ENCODE measurements at regions not wholly inside any gene's neighbourhood (a gene's known extent, or its start where the extent isn't known, plus 50 kb on each side); places are given as distances from the start of the nearest gene placed in this dataset.

DNA sequence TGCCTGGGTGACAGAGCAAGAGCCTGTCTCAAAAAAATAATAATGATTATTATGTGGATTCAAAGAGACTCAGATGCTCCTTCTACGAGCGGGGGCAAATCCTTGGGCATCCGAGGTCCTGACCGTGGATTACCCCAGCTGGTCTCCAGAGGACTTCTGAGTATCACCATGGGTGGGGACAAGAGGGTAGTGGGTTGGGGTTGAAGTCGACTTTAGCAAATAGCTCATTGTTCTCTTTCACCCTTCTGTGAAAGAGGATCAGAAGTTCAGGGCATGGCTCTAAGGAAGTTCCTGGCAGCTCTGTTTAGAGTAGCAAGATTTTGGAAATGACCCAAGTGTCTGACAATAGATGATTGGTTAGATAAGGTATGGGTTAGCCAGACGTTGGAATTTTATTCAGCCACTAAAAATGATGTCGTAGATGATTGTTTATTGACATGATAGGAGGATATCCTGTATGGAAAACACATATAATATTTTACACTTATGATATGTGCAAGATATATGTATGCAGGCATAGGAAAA is 59.0 kb upstream of the SPRED2 start:
- Mint-ChIP-seq H3K9me3 (peaks cover 10% of the 10 kb centered on the region), H3K36me3 (ENCODE audit: insufficient read depth) (peaks cover under 1% of the 10 kb centered on the region), H3K27ac (ENCODE audit: low read depth) (no peak overlapping the region), H3K4me3 (no peak overlapping the region), H3K27me3 (peaks cover 57% of the 10 kb centered on the region), H3K4me1 (no peaks in the 10 kb centered on the region)
- no peak for DNase-seq (ENCODE audit: low spot score in 2 of 2)
- no peak for ATAC-seq (replicated peaks; ENCODE audit: extremely low read depth, poor library complexity, severe bottlenecking)

- H3K9me3 Mint-ChIP-seq, result peaks cover 10% of the 10 kb centered on the region
- H3K36me3 Mint-ChIP-seq (ENCODE audit: insufficient read depth), result peaks cover 1% of the 10 kb centered on the region
- H3K27me3 Mint-ChIP-seq, result peaks cover 54% of the 10 kb centered on the region
- no peak overlapping the region for H3K4me3 Mint-ChIP-seq
- DNase-seq (ENCODE audit: low spot score in 2 of 2) (no peak), ATAC-seq (replicated peaks; ENCODE audit: extremely low read depth, poor library complexity, severe bottlenecking) (no peak)
- no peaks in the 10 kb centered on the region for H3K4me1 Mint-ChIP-seq
- no peak overlapping the region for H3K27ac Mint-ChIP-seq (ENCODE audit: low read depth)
Observed at GRCh38 chr2:65490222-65490621, 57.8 kb upstream of the SPRED2 start.

DNA sequence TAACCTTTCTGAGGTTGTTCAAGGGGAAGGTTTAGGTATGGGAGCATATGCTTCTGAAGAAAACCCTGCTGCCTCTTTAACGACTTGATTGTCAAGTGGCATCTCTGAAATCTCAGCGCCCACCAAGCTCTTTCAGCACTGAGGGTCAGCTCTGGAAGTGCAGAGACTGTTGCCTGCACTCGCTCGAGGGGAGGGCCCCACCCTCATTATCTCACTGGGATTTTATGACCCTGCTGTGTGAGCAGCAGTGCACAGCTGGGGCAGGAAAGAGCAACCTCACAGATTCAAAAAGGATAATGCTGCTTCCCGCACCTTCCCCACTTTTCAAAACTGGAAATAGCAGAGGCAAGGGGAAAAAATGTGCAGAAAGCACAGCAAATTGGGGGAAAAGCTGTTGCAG is 56.9 kb upstream of the SPRED2 start:
- DNase-seq (ENCODE audit: low spot score in 2 of 2), result no peak
- Mint-ChIP-seq H3K4me1 (no peaks in the 10 kb centered on the region), H3K27me3 (peaks cover 46% of the 10 kb centered on the region), H3K36me3 (ENCODE audit: insufficient read depth) (peaks cover 1% of the 10 kb centered on the region), H3K9me3 (peaks cover 10% of the 10 kb centered on the region), H3K27ac (ENCODE audit: low read depth) (no peak overlapping the region), H3K4me3 (no peak overlapping the region)
- ATAC-seq (replicated peaks; ENCODE audit: extremely low read depth, poor library complexity, severe bottlenecking), result no peak

GRCh38 chr2:65488527-65488926 is 56.1 kb upstream of the SPRED2 start:
- DNase-seq (ENCODE audit: low spot score in 2 of 2), result no peak
- H3K27ac Mint-ChIP-seq (ENCODE audit: low read depth), result no peak overlapping the region
- no peak overlapping the region for H3K4me3 Mint-ChIP-seq
- no peak for ATAC-seq (replicated peaks; ENCODE audit: extremely low read depth, poor library complexity, severe bottlenecking)
- H3K36me3 Mint-ChIP-seq (ENCODE audit: insufficient read depth), result peaks cover 1% of the 10 kb centered on the region
- H3K27me3 Mint-ChIP-seq, result peaks cover 53% of the 10 kb centered on the region
- no peaks in the 10 kb centered on the region for H3K4me1 Mint-ChIP-seq
- H3K9me3 Mint-ChIP-seq, result peaks cover 10% of the 10 kb centered on the region

- ATAC-seq (replicated peaks; ENCODE audit: extremely low read depth, poor library complexity, severe bottlenecking) (no peak), DNase-seq (ENCODE audit: low spot score in 2 of 2) (no peak)
- H3K27me3 Mint-ChIP-seq, result peaks cover 54% of the 10 kb centered on the region
- H3K27ac Mint-ChIP-seq (ENCODE audit: low read depth), result no peak overlapping the region
- no peak overlapping the region for H3K4me3 Mint-ChIP-seq
- peaks cover 10% of the 10 kb centered on the region for H3K9me3 Mint-ChIP-seq
- H3K4me1 Mint-ChIP-seq, result no peaks in the 10 kb centered on the region
- peaks cover 1% of the 10 kb centered on the region for H3K36me3 Mint-ChIP-seq (ENCODE audit: insufficient read depth)
Observed at GRCh38 chr2:65487404-65487803, 55.0 kb upstream of the SPRED2 start.

DNA sequence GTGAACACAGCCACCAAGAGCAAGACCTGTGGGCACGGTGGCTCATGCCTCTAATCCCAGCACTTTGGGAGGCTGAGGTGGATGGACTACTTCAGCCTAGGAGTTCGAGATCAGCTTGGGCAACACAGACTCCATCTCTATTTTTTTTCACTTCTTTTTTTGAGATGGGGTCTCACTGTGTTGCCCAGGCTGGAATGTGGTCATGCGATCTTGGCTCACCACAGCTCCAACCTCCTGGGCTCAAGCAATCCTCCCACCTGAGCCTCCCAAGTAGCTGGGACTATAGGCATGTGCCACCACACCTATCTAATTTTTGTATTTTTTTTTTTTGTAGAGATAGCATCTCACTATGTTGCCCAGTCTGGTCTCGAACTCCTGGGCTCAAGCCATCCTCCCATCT is 54.4 kb upstream of the SPRED2 start:
- ATAC-seq (replicated peaks; ENCODE audit: extremely low read depth, poor library complexity, severe bottlenecking) (no peak), DNase-seq (ENCODE audit: low spot score in 2 of 2) (no peak)
- Mint-ChIP-seq H3K27ac (ENCODE audit: low read depth) (no peak overlapping the region), H3K4me1 (no peaks in the 10 kb centered on the region), H3K27me3 (peaks cover 54% of the 10 kb centered on the region), H3K9me3 (peaks cover 10% of the 10 kb centered on the region), H3K4me3 (no peak overlapping the region), H3K36me3 (ENCODE audit: insufficient read depth) (peaks cover 1% of the 10 kb centered on the region)

DNA sequence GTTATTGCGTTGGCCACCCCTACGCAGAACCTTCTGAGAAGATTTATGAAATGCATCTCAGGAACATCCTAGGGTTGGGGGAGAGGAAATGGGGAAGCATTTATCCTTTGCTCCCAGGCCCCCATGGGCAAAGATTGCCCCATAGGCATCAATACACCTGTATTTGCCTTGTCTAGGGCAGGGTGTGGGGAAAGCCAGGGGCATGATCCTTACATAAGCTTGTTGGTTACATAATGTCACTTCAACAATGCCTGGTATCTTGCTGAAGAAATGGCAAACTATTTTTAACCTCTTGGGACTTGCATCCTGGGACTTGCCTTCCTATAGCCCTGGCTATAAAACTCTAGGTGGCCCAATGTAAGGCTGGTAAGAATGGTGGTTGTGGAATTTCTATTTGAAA is 53.9 kb upstream of the SPRED2 start:
- H3K27me3 Mint-ChIP-seq, result peaks cover 54% of the 10 kb centered on the region
- DNase-seq (ENCODE audit: low spot score in 2 of 2) (no peak), ATAC-seq (replicated peaks; ENCODE audit: extremely low read depth, poor library complexity, severe bottlenecking) (no peak)
- peaks cover 10% of the 10 kb centered on the region for H3K9me3 Mint-ChIP-seq
- H3K4me3 Mint-ChIP-seq, result no peak overlapping the region
- H3K4me1 Mint-ChIP-seq, result no peaks in the 10 kb centered on the region
- H3K27ac Mint-ChIP-seq (ENCODE audit: low read depth), result no peak overlapping the region
- peaks cover 1% of the 10 kb centered on the region for H3K36me3 Mint-ChIP-seq (ENCODE audit: insufficient read depth)

GRCh38 chr2:65485839-65486238 is 53.4 kb upstream of the SPRED2 start:
- H3K9me3 Mint-ChIP-seq, result peaks cover 10% of the 10 kb centered on the region
- H3K36me3 Mint-ChIP-seq (ENCODE audit: insufficient read depth), result peaks cover 1% of the 10 kb centered on the region
- no peaks in the 10 kb centered on the region for H3K4me1 Mint-ChIP-seq
- H3K27me3 Mint-ChIP-seq, result peaks cover 54% of the 10 kb centered on the region
- ATAC-seq (replicated peaks; ENCODE audit: extremely low read depth, poor library complexity, severe bottlenecking) (no peak), DNase-seq (ENCODE audit: low spot score in 2 of 2) (no peak)
- H3K27ac Mint-ChIP-seq (ENCODE audit: low read depth), result no peak overlapping the region
- no peak overlapping the region for H3K4me3 Mint-ChIP-seq

DNA sequence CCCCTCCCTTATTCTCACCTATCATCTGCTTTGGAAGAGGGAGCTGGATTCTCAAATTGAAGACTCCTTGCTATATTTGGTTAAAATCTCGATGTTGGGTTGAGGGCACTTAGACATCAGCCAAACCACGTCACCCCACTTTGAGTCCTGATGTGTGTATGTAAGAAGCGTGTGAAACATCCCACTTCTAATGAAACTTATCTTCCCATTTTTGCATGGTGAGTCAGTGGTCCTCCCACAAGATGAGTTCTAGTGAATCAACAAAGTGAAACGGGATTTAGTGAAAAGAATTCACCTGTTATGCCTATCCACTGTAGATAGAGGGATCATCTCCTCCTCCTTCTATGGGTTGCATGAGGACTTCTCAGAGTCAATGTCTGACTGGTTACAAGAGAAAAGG is 51.4 kb upstream of the SPRED2 start:
- Mint-ChIP-seq H3K4me3 (no peak overlapping the region), H3K4me1 (no peaks in the 10 kb centered on the region), H3K27me3 (peaks cover 47% of the 10 kb centered on the region), H3K36me3 (ENCODE audit: insufficient read depth) (peaks cover 1% of the 10 kb centered on the region), H3K27ac (ENCODE audit: low read depth) (no peak overlapping the region), H3K9me3 (peaks cover 10% of the 10 kb centered on the region)
- DNase-seq (ENCODE audit: low spot score in 2 of 2), result no peak
- ATAC-seq (replicated peaks; ENCODE audit: extremely low read depth, poor library complexity, severe bottlenecking), result no peak

DNA sequence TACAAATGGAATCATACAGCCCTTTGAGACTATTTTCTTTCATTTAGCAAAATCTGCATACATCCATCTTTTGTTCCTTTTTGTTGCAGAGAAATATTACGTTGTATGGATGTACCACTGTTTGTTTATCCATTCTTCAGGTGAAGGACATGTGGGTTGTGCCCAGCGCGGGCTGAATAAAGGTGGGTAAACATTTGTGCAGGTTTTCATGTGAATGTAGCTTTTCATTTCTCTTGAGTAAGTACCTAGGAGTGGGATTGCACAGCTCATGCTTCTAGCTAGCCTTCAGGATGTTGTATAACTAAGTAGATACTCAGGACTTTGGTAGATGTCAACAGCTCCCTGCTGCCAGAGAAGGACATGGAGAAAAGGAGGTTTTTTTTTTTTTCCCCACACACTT is 50.6 kb upstream of the SPRED2 start:
- H3K4me1 Mint-ChIP-seq, result no peaks in the 10 kb centered on the region
- H3K27me3 Mint-ChIP-seq, result peaks cover 41% of the 10 kb centered on the region
- peaks cover 1% of the 10 kb centered on the region for H3K36me3 Mint-ChIP-seq (ENCODE audit: insufficient read depth)
- no peak overlapping the region for H3K27ac Mint-ChIP-seq (ENCODE audit: low read depth)
- ATAC-seq (replicated peaks; ENCODE audit: extremely low read depth, poor library complexity, severe bottlenecking), result no peak
- DNase-seq (ENCODE audit: low spot score in 2 of 2), result no peak
- H3K4me3 Mint-ChIP-seq, result no peak overlapping the region
- H3K9me3 Mint-ChIP-seq, result peaks cover 3% of the 10 kb centered on the region
